GM18907 (cell line): ENCODE measurements at regions not wholly inside any gene's neighbourhood (a gene's known extent, or its start where the extent isn't known, plus 50 kb on each side); places are given as distances from the start of the nearest gene placed in this dataset.
"Not testable (repeated sequence)": the region's sequence is repeated elsewhere in the genome, so short reads cannot be mapped to it uniquely, and the experiment has no call there.

Experiments
- ATAC-seq: cut with Tn5 transposase; IDR thresholded peaks from one replicate; pipeline ENCODE4 v1.9.1; 2021; ENCODE audit warnings: mild to moderate bottlenecking, moderate library complexity; ENCODE audit not compliant: unreplicated experiment

- no peak for ATAC-seq
These were observed 1276.3 kb downstream of the TMEM121 start for GRCh38 chr14:106802413-106803364.

- ATAC-seq, result no peak
These were observed 1277.0 kb downstream of the TMEM121 start for GRCh38 chr14:106803379-106803778.

DNA sequence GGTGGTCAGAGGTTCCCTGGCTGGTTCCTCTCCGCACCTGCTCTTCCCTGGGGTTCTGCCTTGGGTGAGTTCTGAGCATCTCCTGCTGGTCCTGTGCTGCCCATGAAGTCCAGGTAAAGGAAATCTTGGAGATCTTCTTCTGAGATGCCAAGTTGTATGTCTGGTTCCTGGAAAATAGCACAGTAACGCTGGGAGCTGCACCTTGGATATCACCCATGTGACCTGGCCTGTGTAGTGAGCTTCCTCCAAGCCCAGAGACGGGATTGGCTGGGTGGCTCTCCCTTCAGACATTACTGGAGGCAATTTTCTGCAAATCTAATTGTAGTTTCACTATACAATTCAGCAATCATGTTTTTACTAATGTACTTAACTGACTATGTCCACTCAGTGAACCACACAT, 1281.1 kb downstream of the TMEM121 start:
- ATAC-seq, result no peak

GRCh38 chr14:106808458-106808857, 1282.1 kb downstream of the TMEM121 start:
- ATAC-seq, result no peak

DNA sequence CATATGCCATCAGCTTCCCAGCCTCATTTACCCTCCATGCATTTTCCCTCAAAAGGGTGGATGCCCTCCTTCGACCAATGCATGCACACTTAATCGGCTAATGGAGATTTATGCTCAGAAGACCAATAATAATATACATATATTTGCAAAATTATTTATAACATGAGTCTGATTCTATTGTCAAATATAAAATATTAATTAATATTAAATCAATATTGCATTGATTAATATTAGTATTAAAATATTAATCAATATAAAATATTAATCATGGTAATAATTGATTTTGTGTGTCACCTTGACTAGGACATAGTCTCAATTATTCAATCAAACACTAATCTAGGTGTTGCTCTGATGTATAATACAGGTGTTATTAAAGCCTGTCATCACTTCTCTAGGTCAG, 1282.5 kb downstream of the TMEM121 start:
- no peak for ATAC-seq

DNA sequence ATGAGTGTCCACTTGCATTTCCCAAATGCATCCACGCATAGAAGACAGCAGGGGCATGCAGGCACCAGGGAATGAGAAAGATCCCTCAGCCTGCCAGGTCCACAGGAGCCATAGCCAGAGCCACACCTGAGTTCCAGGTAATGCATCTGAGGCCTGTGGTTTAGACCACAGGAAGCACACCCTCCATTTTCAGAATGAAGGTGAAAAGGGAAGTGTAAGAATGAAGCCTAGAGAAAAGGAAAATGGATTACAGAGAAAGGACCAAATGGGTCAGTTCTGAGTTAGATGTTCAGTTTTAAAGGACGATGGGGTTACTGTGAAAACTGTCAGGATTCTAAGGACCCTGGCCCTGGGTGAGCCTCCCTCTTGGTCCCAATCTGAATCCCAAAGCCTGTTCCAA, 1283.2 kb downstream of the TMEM121 start:
- ATAC-seq, result no peak

GRCh38 chr14:106810168-106810567, 1283.8 kb downstream of the TMEM121 start:
- not testable (repeated sequence) for ATAC-seq

GRCh38 chr14:106811162-106811561, 1284.8 kb downstream of the TMEM121 start:
- no peak for ATAC-seq

DNA sequence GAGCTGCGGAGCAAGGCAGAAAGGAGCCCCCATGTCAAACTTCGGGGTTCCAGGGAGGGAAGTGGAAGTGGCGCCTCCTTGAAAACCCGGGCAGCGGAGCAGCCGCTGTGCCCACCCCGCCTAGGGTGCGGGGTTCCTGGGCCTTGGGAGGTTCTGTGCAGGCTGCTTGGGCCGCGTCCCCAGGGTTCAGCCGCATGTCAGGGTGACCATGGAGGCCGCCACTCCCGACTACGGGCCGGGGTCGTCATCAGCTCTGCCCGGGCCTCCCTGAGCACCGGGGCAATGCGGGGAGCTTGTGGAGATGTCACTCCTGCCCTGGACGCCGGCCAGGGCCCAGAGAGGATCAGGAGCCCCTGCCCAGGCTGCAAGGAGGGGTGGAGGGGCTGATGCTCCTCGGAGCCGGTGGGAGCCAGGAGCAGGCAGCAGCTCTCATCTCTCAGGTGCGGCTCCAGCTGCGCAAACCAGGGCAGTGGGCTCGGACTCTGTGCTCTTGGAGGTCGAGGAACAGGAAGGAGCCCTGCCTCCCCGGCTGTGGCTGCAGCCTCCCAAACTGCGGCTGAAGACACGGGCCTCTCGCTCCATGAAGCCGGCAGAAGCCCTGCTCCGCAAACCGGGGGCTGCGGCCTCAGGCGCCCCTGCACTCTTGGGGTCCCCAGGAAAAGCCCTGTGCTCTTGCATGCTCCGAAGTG, 1286.5 kb downstream of the TMEM121 start:
- ATAC-seq, result no peak

GRCh38 chr14:106813477-106813823, 1287.1 kb downstream of the TMEM121 start:
- no peak for ATAC-seq

GRCh38 chr14:106820119-106820518, 1293.7 kb downstream of the TMEM121 start:
- ATAC-seq, result no peak

GRCh38 chr14:106821119-106821518, 1294.7 kb downstream of the TMEM121 start:
- ATAC-seq, result no peak

DNA sequence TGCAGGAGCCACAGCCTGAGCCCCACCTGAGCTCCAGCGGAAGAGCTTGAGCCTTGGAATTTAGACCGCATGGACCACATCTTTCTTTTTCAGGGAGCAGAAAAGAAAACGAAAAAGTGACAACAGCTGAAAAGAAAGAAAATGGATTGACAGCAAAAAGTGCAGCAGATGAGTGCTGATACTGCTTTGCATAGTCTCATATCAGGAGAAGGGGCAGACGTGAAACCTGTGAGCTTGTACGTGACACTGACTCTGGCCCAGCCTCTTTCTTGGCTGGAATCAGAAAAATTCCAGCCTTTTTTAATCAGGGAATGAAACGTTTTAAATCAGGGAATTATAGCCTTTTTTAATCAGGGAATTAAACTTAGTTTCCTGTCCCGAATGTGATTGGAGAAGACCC, 1296.5 kb downstream of the TMEM121 start:
- no peak for ATAC-seq

DNA sequence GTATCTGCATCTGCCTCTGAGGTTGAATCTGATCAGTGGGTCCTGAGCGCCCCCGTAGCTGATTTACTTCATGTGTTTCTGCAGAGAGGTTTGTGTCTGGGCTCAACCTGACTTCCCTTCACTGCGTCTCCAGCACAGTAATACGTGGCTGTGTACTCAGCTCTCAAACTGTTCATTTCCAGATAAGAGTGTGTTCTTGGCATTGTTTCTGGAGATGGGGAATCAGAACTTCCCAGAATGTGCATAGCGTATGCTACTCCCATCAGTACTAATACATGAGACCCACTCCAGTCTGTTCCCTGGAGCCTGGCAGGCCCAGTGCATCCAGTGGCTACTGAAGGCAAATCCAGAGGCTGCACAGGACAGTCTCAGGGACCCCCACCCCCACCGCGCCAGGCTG, 1297.2 kb downstream of the TMEM121 start:
- no peak for ATAC-seq

DNA sequence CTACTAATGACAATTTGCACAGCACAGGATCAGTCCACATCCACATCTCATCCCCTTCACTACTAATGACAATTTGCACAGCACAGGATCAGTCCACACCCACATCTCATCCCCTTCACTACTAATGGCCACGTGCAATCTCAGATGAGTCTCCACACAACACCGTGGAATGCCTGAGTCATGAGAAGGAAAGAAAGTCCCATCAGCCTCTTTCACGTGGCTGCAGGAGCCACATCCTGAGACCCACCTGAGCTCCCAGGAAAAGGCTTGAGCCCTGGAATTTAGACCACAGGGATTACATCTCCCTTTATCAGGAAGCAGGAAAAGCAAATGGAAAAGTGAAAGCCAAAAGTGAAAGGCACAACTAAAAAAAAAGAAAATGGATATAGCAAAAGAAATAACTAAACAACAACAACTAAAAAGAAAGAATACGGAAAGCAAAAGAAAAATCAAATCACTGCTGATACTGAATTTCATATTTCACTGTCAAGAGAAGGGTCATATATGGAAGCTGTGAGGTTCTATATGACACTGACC, 1300.5 kb downstream of the TMEM121 start:
- no peak for ATAC-seq

DNA sequence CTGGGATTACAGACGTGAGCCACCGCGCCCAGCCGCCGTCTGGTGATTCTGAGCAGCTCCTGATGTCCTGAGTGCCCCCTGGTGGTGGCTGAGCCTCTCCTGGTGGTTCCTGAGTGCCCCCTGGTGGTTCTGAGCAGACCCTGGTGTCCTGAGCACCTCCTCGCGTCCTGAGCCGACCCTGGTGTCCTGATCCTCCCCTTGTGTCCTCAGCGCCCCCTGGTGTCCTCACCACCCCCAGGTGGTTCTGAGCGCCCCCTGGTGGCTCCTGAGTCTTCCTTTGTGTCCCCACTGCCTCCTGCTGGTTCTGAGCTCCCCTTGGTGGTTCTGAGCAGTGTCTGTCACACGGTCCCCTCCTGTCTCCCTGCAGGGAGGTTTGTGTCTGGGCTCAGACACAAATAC, 1304.9 kb downstream of the TMEM121 start:
- ATAC-seq, result no peak

DNA sequence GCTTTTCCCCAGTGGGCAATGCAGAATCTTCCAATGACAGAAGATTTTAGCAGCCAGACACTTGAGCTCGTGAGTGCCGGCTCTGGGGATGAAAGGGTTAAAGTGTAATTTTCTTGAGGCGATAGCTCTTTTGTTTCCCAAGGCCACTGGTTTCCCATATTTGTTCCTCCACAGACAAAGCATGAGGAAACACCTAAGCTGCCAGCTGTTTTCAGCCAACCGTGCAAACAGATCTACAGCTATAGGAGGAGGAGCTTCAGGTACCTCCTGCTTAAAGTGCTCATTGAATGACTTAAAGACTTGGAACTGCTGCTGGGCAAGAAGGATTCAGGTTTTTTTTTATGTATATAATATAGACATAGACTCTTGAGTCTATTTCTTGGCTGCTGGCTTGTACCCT, 1311.5 kb downstream of the TMEM121 start:
- no peak for ATAC-seq

DNA sequence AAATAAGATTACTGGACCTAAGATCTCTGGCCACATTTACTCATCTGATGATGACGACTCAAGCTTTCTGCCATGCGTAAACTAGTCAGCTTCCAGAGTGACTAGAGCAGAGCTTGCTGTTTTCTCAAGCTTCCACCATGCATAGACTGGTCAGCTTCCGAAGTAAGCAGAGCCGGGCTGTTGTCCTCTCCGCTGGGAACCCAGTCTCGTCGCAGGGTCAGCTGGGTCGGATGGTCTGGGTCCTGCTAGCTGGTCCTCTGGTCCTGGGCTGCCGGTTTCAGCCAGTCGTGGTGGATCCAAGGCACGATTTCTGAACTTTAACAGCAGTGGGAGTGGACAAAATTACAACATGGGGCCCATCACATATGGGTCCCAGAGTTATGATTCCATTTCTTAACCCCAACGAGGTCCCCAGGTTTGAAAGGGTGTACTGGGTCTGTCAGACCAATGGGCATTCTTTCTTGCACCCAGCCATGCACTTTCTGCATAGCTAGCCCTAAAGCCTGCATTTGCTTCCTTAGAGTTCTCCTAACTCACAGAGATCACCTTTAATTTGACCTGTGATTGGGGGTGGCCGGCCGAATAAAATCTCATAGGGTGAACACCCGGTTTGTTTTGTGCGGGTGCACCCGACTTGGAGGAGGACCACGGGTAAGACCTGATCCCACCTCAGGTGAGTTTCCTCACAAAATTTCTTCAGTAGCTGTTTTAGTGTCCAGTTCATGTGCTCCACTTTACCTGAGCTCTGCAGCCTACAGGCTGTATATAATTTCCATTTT, 1312.8 kb downstream of the TMEM121 start:
- no peak for ATAC-seq

DNA sequence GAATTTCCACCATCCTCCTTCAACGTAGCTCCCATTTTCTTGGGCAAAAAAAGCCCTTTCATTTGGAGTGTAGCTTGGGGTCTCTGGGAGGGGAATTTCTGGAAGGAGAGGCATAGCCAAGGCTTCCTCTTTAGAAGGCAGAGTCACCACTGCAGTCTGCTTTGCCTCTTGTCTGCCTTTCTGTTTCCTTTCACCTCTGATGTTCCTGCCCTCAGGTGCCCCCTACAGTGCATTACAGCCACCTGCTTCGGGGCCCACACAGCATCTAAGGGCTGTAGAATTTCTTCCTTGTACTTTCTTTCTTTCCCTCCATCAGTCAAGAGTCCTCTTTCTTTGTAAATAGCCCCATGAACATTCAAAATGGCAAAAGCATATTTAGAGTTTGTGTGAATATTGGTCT, 1313.9 kb downstream of the TMEM121 start:
- no peak for ATAC-seq

- ATAC-seq, result no peak
These were observed 1314.6 kb downstream of the TMEM121 start for GRCh38 chr14:106840991-106841390.

GRCh38 chr14:106841701-106842100, 1315.3 kb downstream of the TMEM121 start:
- ATAC-seq, result no peak
